Keratinocyte (primary cell): ENCODE measurements at regions not wholly inside any gene's neighbourhood (a gene's known extent, or its start where the extent isn't known, plus 50 kb on each side); places are given as distances from the start of the nearest gene placed in this dataset.

Experiments
- CTCF ChIP-seq, 3 experiments: IDR thresholded peaks in 1 of 3; conservative IDR thresholded peaks in 1 of 3; optimal IDR thresholded peaks in 1 of 3; 2 replicates in 2 of 3; 3 replicates in 1 of 3; pipeline versions ENCODE3 to v1.5.1; 2011; ENCODE audit warnings: low read length in 3 of 3, mild to moderate bottlenecking in 3 of 3, moderate library complexity in 2 of 3, control low read depth in 1 of 3, inconsistent platforms in 1 of 3; ENCODE audit not compliant: insufficient read depth in 2 of 3; ENCODE audit errors: extremely low read depth in 1 of 3
- EZH2 ChIP-seq: IDR thresholded peaks from one replicate; pipeline ENCODE4 v1.6.1; 2012; ENCODE audit warnings: inconsistent platforms, mild to moderate bottlenecking, low read length, moderate library complexity

GRCh38 chr4:108465886-108466500 is 154.4 kb upstream of the RPL34 start:
- TF ChIP-seq CTCF (optimal IDR thresholded peaks at IDR 0.05 in 1 of 3, IDR thresholded peaks at IDR 0.05 in 1 of 3, conservative IDR thresholded peaks at IDR 0.05 in 1 of 3; ENCODE audit: extremely low read depth in 1 of 3, insufficient read depth in 2 of 3, low read length in 3 of 3): no peak
- TF ChIP-seq EZH2: no peak
